Activated B cell treated with CpG ODN at 0.5 μM for 24 hours (primary cell): ENCODE measurements at regions not wholly inside any gene's neighbourhood (a gene's known extent, or its start where the extent isn't known, plus 50 kb on each side); places are given as distances from the start of the nearest gene placed in this dataset.

Experiments used
- ATAC-seq: fragments of 200-7000 bp; cut with Tn5 transposase; one replicate; pipeline ENCODE4 v1.10.0; 2021; ENCODE audit warnings: low read depth, mild to moderate bottlenecking, moderate library complexity
- CTCF ChIA-PET: fragments of 350-600 bp; sonication (Branson Sonifier 250); formaldehyde crosslinking; loops from one replicate; lab custom pipeline; 2021; ENCODE audit warnings: antibody characterized with exemption; lab: Charles Lee
- POLR2A ChIA-PET: fragments of 350-600 bp; sonication (Branson Sonifier 250); formaldehyde crosslinking; loops from one replicate; lab custom pipeline; 2021; ENCODE audit warnings: antibody characterized with exemption; lab: Charles Lee
- DNase-seq: peaks from one replicate; pipeline ENCODE4 v3.0.0; 2022
- H3K27ac Mint-ChIP-seq: one replicate; pipeline ENCODE4 v1.8.0; 2020; ENCODE audit warnings: mixed read lengths
- H3K27me3 Mint-ChIP-seq: one replicate; pipeline ENCODE4 v1.8.0; 2021; ENCODE audit warnings: mixed read lengths
- H3K36me3 Mint-ChIP-seq: one replicate; pipeline ENCODE4 v1.8.0; 2021; ENCODE audit warnings: low read depth, mixed read lengths
- H3K4me1 Mint-ChIP-seq: one replicate; pipeline ENCODE4 v1.8.0; 2021; ENCODE audit warnings: mixed read lengths
- H3K4me3 Mint-ChIP-seq: one replicate; pipeline ENCODE4 v1.8.0; 2020; ENCODE audit warnings: mild to moderate bottlenecking, mixed read lengths
- H3K9me3 Mint-ChIP-seq: one replicate; pipeline ENCODE4 v1.8.0; 2020; ENCODE audit warnings: mixed read lengths
- CTCF ChIP-seq: fragments of 200-600 bp; IDR thresholded peaks from one replicate; pipeline ENCODE4 v1.8.0; 2022; ENCODE audit warnings: antibody characterized with exemption, mild to moderate bottlenecking
- intact Hi-C: fragments of 100-400 bp; cut with micrococcal nuclease; formaldehyde crosslinking; loops from one replicate; pipeline ENCODE4 v1.15.1; 2024

- Mint-ChIP-seq H3K4me3 (no peak overlapping the region), H3K27ac (no peak overlapping the region), H3K9me3 (no peaks in the 10 kb centered on the region), H3K4me1 (no peaks in the 10 kb centered on the region), H3K27me3 (no peaks in the 10 kb centered on the region), H3K36me3 (no peaks in the 10 kb centered on the region)
- intact Hi-C loops, result no loop called here
- ChIA-PET POLR2A (no interaction called here), CTCF (no interaction called here)
- DNase-seq, result no peak
- no peak for TF ChIP-seq CTCF
- ATAC-seq, result no peak
These were observed 970.2 kb upstream of the PIK3C3 start for GRCh38 chr18:40984856-40985255.

GRCh38 chr18:40983835-40984234 is 971.2 kb upstream of the PIK3C3 start:
- Mint-ChIP-seq H3K4me1 (no peaks in the 10 kb centered on the region), H3K36me3 (no peaks in the 10 kb centered on the region), H3K27ac (no peak overlapping the region), H3K27me3 (no peaks in the 10 kb centered on the region), H3K9me3 (peaks cover 2% of the 10 kb centered on the region), H3K4me3 (no peak overlapping the region)
- ChIA-PET CTCF (no interaction called here), POLR2A (no interaction called here)
- TF ChIP-seq CTCF, result no peak
- intact Hi-C loops, result no loop called here
- ATAC-seq, result no peak
- no peak for DNase-seq

GRCh38 chr18:40980171-40980570 is 974.9 kb upstream of the PIK3C3 start:
- ChIA-PET POLR2A (no interaction called here), CTCF (no interaction called here)
- H3K27ac Mint-ChIP-seq, result no peak overlapping the region
- no peak for DNase-seq
- TF ChIP-seq CTCF, result no peak
- H3K4me3 Mint-ChIP-seq, result no peak overlapping the region
- ATAC-seq, result no peak
- peaks cover 9% of the 10 kb centered on the region for H3K9me3 Mint-ChIP-seq
- H3K36me3 Mint-ChIP-seq, result no peaks in the 10 kb centered on the region
- intact Hi-C loops, result no loop called here
- no peaks in the 10 kb centered on the region for H3K27me3 Mint-ChIP-seq
- no peaks in the 10 kb centered on the region for H3K4me1 Mint-ChIP-seq

GRCh38 chr18:40976050-40976449 is 979.0 kb upstream of the PIK3C3 start:
- H3K4me1 Mint-ChIP-seq, result no peaks in the 10 kb centered on the region
- ATAC-seq (no peak), DNase-seq (no peak)
- H3K4me3 Mint-ChIP-seq, result no peak overlapping the region
- no peaks in the 10 kb centered on the region for H3K36me3 Mint-ChIP-seq
- ChIA-PET CTCF (no interaction called here), POLR2A (no interaction called here)
- intact Hi-C loops, result no loop called here
- TF ChIP-seq CTCF, result no peak
- no peak overlapping the region for H3K27ac Mint-ChIP-seq
- H3K9me3 Mint-ChIP-seq, result peaks cover 14% of the 10 kb centered on the region
- no peaks in the 10 kb centered on the region for H3K27me3 Mint-ChIP-seq

- Mint-ChIP-seq H3K36me3 (no peaks in the 10 kb centered on the region), H3K4me1 (no peaks in the 10 kb centered on the region), H3K4me3 (no peak overlapping the region), H3K27ac (no peak overlapping the region), H3K9me3 (peaks cover 14% of the 10 kb centered on the region), H3K27me3 (no peaks in the 10 kb centered on the region)
- ChIA-PET CTCF (no interaction called here), POLR2A (no interaction called here)
- no peak for ATAC-seq
- intact Hi-C loops, result no loop called here
- no peak for DNase-seq
- TF ChIP-seq CTCF, result no peak
These were observed 980.6 kb upstream of the PIK3C3 start for GRCh38 chr18:40974448-40974847.
